Peyer's patch (tissue), 4 donors: ENCODE measurements at regions not wholly inside any gene's neighbourhood (a gene's known extent, or its start where the extent isn't known, plus 50 kb on each side); places are given as distances from the start of the nearest gene placed in this dataset.

Experiments used
- DNase-seq, 3 donors: peaks; one replicate each; pipeline ENCODE4 v3.0.0-alpha.2; 2017 to 2019
- H3K27ac ChIP-seq, 4 donors: fragments of 200-600 bp; sonication (generic); one replicate each; pipeline ENCODE4 v1.5.1; 2016 to 2019
- H3K27me3 ChIP-seq, 2 donors: fragments of 200-600 bp; sonication (generic); one replicate each; pipeline ENCODE4 v1.5.1; 2019
- H3K36me3 ChIP-seq, 3 donors: fragments of 200-600 bp; sonication (generic); one replicate each; pipeline ENCODE4 v1.5.1; 2016 to 2019
- H3K4me1 ChIP-seq, 4 donors: fragments of 200-600 bp; sonication (generic); one replicate each; pipeline ENCODE4 v1.5.1; 2016 to 2019
- H3K4me3 ChIP-seq, 4 donors: fragments of 200-600 bp; sonication (generic); 1 replicate in 3 of 4; 2 replicates in 1 of 4; pipeline ENCODE4 v1.5.1; 2016 to 2019; ENCODE audit warnings: mild to moderate bottlenecking in 1 of 4
- H3K9me3 ChIP-seq, 4 donors: fragments of 200-600 bp; sonication (generic); one replicate each; pipeline ENCODE4 v1.5.1; 2016 to 2019; ENCODE audit warnings: mild to moderate bottlenecking in 1 of 4
- CTCF ChIP-seq, 6 experiments: fragments of 450-650 bp in 4 of 6; fragments of 200-600 bp in 2 of 6; sonication (generic) in 1 of 6; IDR thresholded peaks; one replicate each; pipeline ENCODE4 v1.5.1; 2017 to 2019; ENCODE audit warnings: antibody characterized with exemption in 6 of 6, mild to moderate bottlenecking in 3 of 6, moderate library complexity in 1 of 6
- POLR2A ChIP-seq, 2 donors: fragments of 450-650 bp; IDR thresholded peaks; one replicate each; pipeline ENCODE4 v1.5.1; 2017; ENCODE audit warnings: antibody characterized with exemption in 2 of 2, mild to moderate bottlenecking in 2 of 2, moderate library complexity in 2 of 2

GRCh38 chr3:144915202-144915601, 943.6 kb downstream of the DIPK2A start:
- Histone ChIP-seq H3K4me3 (no peak overlapping the region), H3K9me3 (no peaks in the 10 kb centered on the region), H3K36me3 (no peaks in the 10 kb centered on the region), H3K4me1 (no peaks in the 10 kb centered on the region), H3K27me3 (no peaks in the 10 kb centered on the region), H3K27ac (no peak overlapping the region)
- DNase-seq = no peak
- TF ChIP-seq CTCF (IDR thresholded peaks at IDR 0.05) (no peak), POLR2A (IDR thresholded peaks at IDR 0.05) (no peak)

GRCh38 chr3:144921710-144922109, 950.1 kb downstream of the DIPK2A start:
- no peaks in the 10 kb centered on the region for H3K4me1 ChIP-seq
- H3K27me3 ChIP-seq = no peaks in the 10 kb centered on the region

GRCh38 chr3:144923046-144923775, 951.6 kb downstream of the DIPK2A start:
- no peak for DNase-seq
- no peak overlapping the region for H3K27ac ChIP-seq
- H3K4me3 ChIP-seq = no peak overlapping the region
- H3K27me3 ChIP-seq = no peaks in the 10 kb centered on the region
- H3K9me3 ChIP-seq = peaks cover 0 to 6% (median 0%) of the 10 kb centered on the region in 4 donors
- no peaks in the 10 kb centered on the region for H3K36me3 ChIP-seq
- no peak for TF ChIP-seq CTCF (IDR thresholded peaks at IDR 0.05)
- TF ChIP-seq POLR2A (IDR thresholded peaks at IDR 0.05) = no peak
- H3K4me1 ChIP-seq = no peaks in the 10 kb centered on the region

More at GRCh38 chr3:144921710-144922109, 950.1 kb downstream of the DIPK2A start:
- no peak for TF ChIP-seq POLR2A (IDR thresholded peaks at IDR 0.05)
- TF ChIP-seq CTCF (IDR thresholded peaks at IDR 0.05) = no peak
- DNase-seq = no peak
- no peaks in the 10 kb centered on the region for H3K36me3 ChIP-seq
- no peak overlapping the region for H3K4me3 ChIP-seq
- H3K9me3 ChIP-seq = peaks cover 0 to 6% (median 0%) of the 10 kb centered on the region in 4 donors
- no peak overlapping the region for H3K27ac ChIP-seq

GRCh38 chr3:144930431-144930830, 958.8 kb downstream of the DIPK2A start:
- H3K4me3 ChIP-seq = no peak overlapping the region
- H3K9me3 ChIP-seq = no peaks in the 10 kb centered on the region
- no peaks in the 10 kb centered on the region for H3K4me1 ChIP-seq
- no peak for DNase-seq
- H3K27me3 ChIP-seq = no peaks in the 10 kb centered on the region
- no peaks in the 10 kb centered on the region for H3K36me3 ChIP-seq
- TF ChIP-seq CTCF (IDR thresholded peaks at IDR 0.05) (no peak), POLR2A (IDR thresholded peaks at IDR 0.05) (no peak)
- no peak overlapping the region for H3K27ac ChIP-seq

GRCh38 chr3:144931590-144931989, 960.0 kb downstream of the DIPK2A start:
- H3K9me3 ChIP-seq = no peaks in the 10 kb centered on the region

More at GRCh38 chr3:144931590-144931989, 960.0 kb downstream of the DIPK2A start:
- Histone ChIP-seq H3K27me3 (no peaks in the 10 kb centered on the region), H3K36me3 (no peaks in the 10 kb centered on the region), H3K4me3 (no peak overlapping the region), H3K27ac (no peak overlapping the region), H3K4me1 (no peaks in the 10 kb centered on the region)
- TF ChIP-seq CTCF (IDR thresholded peaks at IDR 0.05) = no peak
- TF ChIP-seq POLR2A (IDR thresholded peaks at IDR 0.05) = no peak
- no peak for DNase-seq
